Muscle layer of duodenum (tissue), 2 donors: ENCODE measurements at regions not wholly inside any gene's neighbourhood (a gene's known extent, or its start where the extent isn't known, plus 50 kb on each side); places are given as distances from the start of the nearest gene placed in this dataset.
"Not testable (repeated sequence)": the region's sequence is repeated elsewhere in the genome, so short reads cannot be mapped to it uniquely, and the experiment has no call there.

ENCODE experiments used
- H3K27ac ChIP-seq: one replicate; pipeline ENCODE4 v1.7.0; 2013; ENCODE audit warnings: mild to moderate bottlenecking, low read length
- H3K27me3 ChIP-seq: one replicate; pipeline ENCODE4 v1.7.0; 2013; ENCODE audit warnings: low read depth, mild to moderate bottlenecking, control low read depth, low read length
- H3K36me3 ChIP-seq, 2 donors: one replicate each; pipeline ENCODE4 v1.7.0; 2013; ENCODE audit warnings: low read length in 2 of 2, control low read depth in 1 of 2, mild to moderate bottlenecking in 1 of 2; ENCODE audit not compliant: insufficient read depth in 2 of 2, control insufficient read depth in 1 of 2
- H3K4me1 ChIP-seq, 2 donors: one replicate each; pipeline ENCODE4 v1.7.0; 2013; ENCODE audit warnings: low read length in 2 of 2, mild to moderate bottlenecking in 2 of 2, control low read depth in 1 of 2, moderate library complexity in 1 of 2; ENCODE audit not compliant: insufficient read depth in 2 of 2, control insufficient read depth in 1 of 2
- H3K4me3 ChIP-seq, 2 donors: one replicate each; pipeline ENCODE4 v1.7.0; 2013; ENCODE audit warnings: low read length in 2 of 2, low read depth in 1 of 2, mild to moderate bottlenecking in 1 of 2
- H3K9me3 ChIP-seq, 2 donors: one replicate each; pipeline ENCODE4 v1.7.0; 2013; ENCODE audit warnings: low read length in 2 of 2, control low read depth in 1 of 2, mild to moderate bottlenecking in 1 of 2; ENCODE audit not compliant: control insufficient read depth in 1 of 2
- donor health status: healthy.

DNA sequence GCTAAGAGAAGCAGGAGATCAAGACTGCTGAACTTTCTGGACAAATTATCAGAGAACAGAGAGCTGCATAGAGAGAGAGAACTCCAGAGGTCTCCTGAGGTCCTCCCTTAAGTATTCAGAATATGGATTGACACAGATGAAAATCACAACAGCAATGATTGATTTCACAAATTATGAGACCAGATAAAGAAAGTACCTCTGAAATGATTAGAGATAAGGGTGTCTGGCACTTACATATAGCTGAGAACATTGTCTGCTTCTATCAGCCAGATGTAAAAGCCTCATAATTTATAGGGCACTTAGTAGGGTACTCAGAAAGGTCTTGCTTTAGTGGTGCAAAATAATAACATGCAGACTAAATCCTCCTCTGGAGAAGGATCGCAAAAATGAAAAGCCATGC, 1301.8 kb downstream of the BRINP3 start:
- Histone ChIP-seq H3K4me3 (no peak overlapping the region), H3K27ac (no peak overlapping the region), H3K36me3 (no peaks in the 10 kb centered on the region), H3K27me3 (no peaks in the 10 kb centered on the region), H3K4me1 (no peaks in the 10 kb centered on the region), H3K9me3 (no peaks in the 10 kb centered on the region)

- Histone ChIP-seq H3K9me3 (no peaks in the 10 kb centered on the region), H3K4me1 (no peaks in the 10 kb centered on the region), H3K36me3 (no peaks in the 10 kb centered on the region), H3K27me3 (no peaks in the 10 kb centered on the region), H3K4me3 (no peak overlapping the region), H3K27ac (no peak overlapping the region)
These were observed 1297.6 kb downstream of the BRINP3 start for GRCh38 chr1:189180057-189180456.

- H3K36me3 ChIP-seq = no peaks in the 10 kb centered on the region
- H3K4me3 ChIP-seq = no peak overlapping the region
- no peaks in the 10 kb centered on the region for H3K4me1 ChIP-seq
- H3K27me3 ChIP-seq = no peaks in the 10 kb centered on the region
- H3K27ac ChIP-seq = no peak overlapping the region
- no peaks in the 10 kb centered on the region for H3K9me3 ChIP-seq
These were observed 1292.6 kb downstream of the BRINP3 start for GRCh38 chr1:189185097-189185496.

DNA sequence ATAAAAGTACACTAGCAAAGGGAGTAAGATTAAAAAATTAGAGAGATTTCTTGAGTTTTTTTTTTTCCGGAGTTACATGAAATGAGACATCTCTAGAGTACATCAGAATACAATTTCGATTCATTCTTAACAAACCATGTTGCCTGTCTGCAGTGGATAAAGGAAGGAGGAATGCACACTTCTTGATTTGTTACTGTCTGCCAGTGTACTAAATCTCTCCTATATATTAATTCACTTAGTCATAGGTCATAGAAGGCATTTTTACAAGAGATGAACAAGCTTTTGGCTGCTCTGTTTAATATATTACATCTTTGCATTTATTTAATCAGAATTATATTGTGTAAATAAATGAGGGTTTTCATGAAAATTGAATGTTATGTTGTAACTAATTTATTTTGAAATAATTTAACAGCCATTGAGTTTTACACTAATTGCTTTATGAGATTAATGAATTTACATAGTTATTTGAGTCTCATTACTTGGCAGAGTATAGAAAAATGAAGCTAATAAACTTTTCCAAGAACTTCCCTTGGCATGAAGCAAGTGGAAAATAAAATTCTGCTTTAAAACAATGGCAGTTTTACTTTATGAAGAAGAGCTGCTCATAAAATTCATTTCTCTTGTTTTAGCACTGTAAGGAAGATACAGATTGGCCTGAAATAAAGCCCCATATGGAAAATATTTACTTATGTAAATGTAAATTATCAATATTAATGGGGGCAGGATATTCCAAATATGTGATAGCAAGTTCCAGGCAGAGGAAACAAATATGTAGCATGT, 1284.7 kb downstream of the BRINP3 start:
- no peak overlapping the region for H3K4me3 ChIP-seq
- H3K9me3 ChIP-seq = no peaks in the 10 kb centered on the region
- H3K36me3 ChIP-seq = no peaks in the 10 kb centered on the region
- no peaks in the 10 kb centered on the region for H3K4me1 ChIP-seq
- H3K27me3 ChIP-seq = no peaks in the 10 kb centered on the region
- H3K27ac ChIP-seq = no peak overlapping the region

DNA sequence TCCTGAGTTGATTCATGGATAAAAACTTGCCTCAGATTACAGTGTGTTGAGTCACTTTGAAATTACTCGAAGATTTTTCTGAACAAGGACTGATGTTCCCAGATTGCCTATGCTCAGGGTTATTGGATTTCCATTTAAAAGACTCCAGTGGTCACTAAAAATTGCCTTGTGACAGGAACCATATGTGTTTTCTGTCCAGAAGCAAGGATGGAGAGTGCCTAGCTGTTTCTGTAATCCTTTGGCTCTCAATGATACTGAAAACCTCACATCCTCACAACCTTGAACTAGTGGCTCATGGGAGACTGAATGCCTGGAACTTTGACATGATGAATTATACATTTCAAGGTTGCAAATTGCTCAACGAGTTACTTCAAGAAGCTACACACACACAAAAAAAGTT, 1271.8 kb downstream of the BRINP3 start:
- no peaks in the 10 kb centered on the region for H3K27me3 ChIP-seq
- no peaks in the 10 kb centered on the region for H3K36me3 ChIP-seq
- H3K27ac ChIP-seq = no peak overlapping the region
- H3K4me1 ChIP-seq = no peaks in the 10 kb centered on the region
- no peak overlapping the region for H3K4me3 ChIP-seq
- H3K9me3 ChIP-seq = no peaks in the 10 kb centered on the region

DNA sequence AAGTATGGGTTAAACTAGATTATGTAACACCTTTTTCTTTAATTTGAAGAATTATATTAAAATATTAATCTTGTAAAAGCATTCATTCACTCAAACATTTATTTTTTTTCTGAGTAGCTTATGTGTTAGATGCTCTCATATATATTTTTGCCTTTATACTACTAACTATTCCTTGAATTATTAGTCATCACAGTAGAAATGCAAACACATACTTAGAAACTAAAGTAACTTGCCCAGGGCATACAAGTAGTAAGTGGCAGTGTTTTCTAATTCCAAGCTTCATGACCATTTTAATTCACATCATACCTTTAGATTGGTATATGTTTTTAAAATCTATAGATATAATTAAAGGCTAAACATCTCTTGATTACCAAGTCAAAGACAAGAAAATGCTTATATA, 1271.0 kb downstream of the BRINP3 start:
- Histone ChIP-seq H3K4me1 (no peaks in the 10 kb centered on the region), H3K9me3 (no peaks in the 10 kb centered on the region), H3K27ac (no peak overlapping the region), H3K27me3 (no peaks in the 10 kb centered on the region), H3K4me3 (no peak overlapping the region), H3K36me3 (no peaks in the 10 kb centered on the region)

DNA sequence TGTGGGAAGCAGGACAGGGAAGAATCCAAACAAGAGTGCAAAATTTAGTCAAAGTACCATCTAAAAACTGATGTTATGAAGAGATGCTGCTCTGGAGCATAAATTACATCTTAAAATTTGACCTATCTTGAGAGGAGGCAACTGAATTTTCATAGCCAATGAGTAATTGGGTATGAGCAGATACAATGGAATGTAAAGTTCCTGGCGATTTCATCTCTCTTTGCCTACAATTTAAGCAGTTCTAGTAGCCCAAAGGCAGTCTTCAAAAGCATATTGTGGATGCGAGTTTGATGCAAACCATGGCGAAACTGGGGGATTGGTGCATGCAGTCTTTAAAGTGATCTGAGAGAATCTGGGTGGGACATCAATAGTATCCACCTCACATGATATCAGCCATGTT, 1265.9 kb downstream of the BRINP3 start:
- Histone ChIP-seq H3K27me3 (no peaks in the 10 kb centered on the region), H3K27ac (no peak overlapping the region)

GRCh38 chr1:189212606-189213005, 1265.1 kb downstream of the BRINP3 start:
- Histone ChIP-seq H3K4me1 (no peaks in the 10 kb centered on the region), H3K9me3 (no peaks in the 10 kb centered on the region), H3K27me3 (no peaks in the 10 kb centered on the region), H3K4me3 (no peak overlapping the region), H3K27ac (no peak overlapping the region), H3K36me3 (no peaks in the 10 kb centered on the region)

More for the DNA sequence above, 1265.9 kb downstream of the BRINP3 start:
- Histone ChIP-seq H3K4me3 (no peak overlapping the region), H3K9me3 (no peaks in the 10 kb centered on the region), H3K4me1 (no peaks in the 10 kb centered on the region), H3K36me3 (no peaks in the 10 kb centered on the region)

GRCh38 chr1:189216886-189217285, 1260.8 kb downstream of the BRINP3 start:
- Histone ChIP-seq H3K4me1 (no peaks in the 10 kb centered on the region), H3K9me3 (no peaks in the 10 kb centered on the region), H3K27ac (no peak overlapping the region), H3K36me3 (no peaks in the 10 kb centered on the region), H3K27me3 (no peaks in the 10 kb centered on the region), H3K4me3 (no peak overlapping the region)

DNA sequence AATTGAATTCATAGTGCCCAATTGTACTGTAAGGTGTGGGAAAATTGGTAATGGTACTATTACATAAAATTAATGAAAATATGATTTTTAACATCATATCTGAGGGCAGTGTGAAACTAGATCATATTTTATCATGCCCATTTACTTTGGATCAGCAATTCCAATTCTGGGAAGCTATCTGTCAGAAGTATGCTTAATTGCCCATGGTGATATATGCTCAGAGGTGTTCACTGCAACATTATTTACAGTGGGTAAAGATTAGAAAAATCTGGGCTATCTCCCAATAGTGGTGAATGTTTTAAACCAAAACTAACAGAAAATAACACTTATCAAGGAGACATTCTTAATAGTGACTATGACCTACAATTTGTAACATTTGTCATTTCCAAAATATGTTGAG, 1260.0 kb downstream of the BRINP3 start:
- no peaks in the 10 kb centered on the region for H3K27me3 ChIP-seq
- H3K4me1 ChIP-seq = no peaks in the 10 kb centered on the region
- no peak overlapping the region for H3K4me3 ChIP-seq
- H3K27ac ChIP-seq = no peak overlapping the region
- H3K9me3 ChIP-seq = no peaks in the 10 kb centered on the region
- no peaks in the 10 kb centered on the region for H3K36me3 ChIP-seq

- no peaks in the 10 kb centered on the region for H3K27me3 ChIP-seq
- H3K4me3 ChIP-seq = no peak overlapping the region
- no peaks in the 10 kb centered on the region for H3K4me1 ChIP-seq
- H3K27ac ChIP-seq = no peak overlapping the region
- no peaks in the 10 kb centered on the region for H3K9me3 ChIP-seq
- no peaks in the 10 kb centered on the region for H3K36me3 ChIP-seq
These were observed 1256.9 kb downstream of the BRINP3 start for GRCh38 chr1:189220750-189221149.

DNA sequence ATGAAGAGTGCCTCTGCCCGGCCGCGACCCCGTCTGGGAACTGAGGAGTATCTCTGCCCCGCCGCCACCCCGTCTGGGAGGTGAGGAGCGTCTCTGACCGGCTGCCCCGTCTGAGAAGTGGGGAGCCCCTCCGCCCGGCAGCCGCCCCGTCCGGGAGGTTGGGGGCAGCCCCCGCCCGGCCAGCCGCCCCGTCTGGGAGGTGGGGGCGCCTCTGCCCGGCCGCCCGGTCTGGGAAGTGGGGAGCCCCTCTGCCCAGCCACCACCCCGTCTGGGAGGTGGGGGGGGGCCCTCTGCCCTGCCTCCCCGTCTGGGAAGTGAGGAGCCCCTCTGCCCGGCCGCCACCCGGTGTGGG, 1251.9 kb downstream of the BRINP3 start:
- H3K27ac ChIP-seq, H3K27me3 ChIP-seq, H3K36me3 ChIP-seq, H3K4me3 ChIP-seq, H3K4me1 ChIP-seq, H3K9me3 ChIP-seq: not testable (repeated sequence)
